A549 (cell line): ENCODE measurements at regions not wholly inside any gene's neighbourhood (a gene's known extent, or its start where the extent isn't known, plus 50 kb on each side); places are given as distances from the start of the nearest gene placed in this dataset.

Experiments used
- JUNB ChIP-seq: fragments of >200 bp; sonication (Bioruptor Twin); formaldehyde crosslinking; IDR thresholded peaks from 2 replicates; pipeline ENCODE4 v1.6.1; 2016
- POLR2AphosphoS2 ChIP-seq: conservative IDR thresholded peaks from 2 replicates; pipeline ENCODE4 v1.6.1; 2012; ENCODE audit warnings: low read length, improper control_type of control experiment, inconsistent platforms
- RAD21 ChIP-seq, 2 experiments: fragments of >200 bp in 1 of 2; sonication (Bioruptor Twin) in 1 of 2; formaldehyde crosslinking in 1 of 2; IDR thresholded peaks in 1 of 2; conservative IDR thresholded peaks in 1 of 2; 2 replicates in 1 of 2; 3 replicates in 1 of 2; pipeline ENCODE4 v1.6.1; 2012 to 2018; ENCODE audit warnings: inconsistent platforms in 1 of 2

DNA sequence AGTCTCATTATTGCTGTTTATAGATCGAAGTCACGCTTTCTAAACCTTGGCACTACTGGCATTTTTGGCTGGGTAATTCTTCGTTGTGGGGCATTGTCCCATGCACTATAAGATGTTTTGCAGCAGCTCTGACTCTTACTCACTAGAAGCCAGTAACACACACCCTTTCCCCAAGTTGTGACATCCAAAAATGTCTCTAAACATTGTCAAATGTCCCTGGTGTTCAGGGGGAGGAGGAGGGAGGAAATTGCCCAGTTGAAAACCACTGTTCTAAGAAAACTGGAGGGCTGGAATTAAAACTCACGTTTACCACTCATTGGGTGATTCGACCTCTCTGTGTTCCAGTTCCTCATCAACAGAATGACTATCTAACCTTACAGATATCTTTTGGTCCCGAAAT, 115.7 kb upstream of the KLF7 start:
- no peak for TF ChIP-seq RAD21 (conservative IDR thresholded peaks at IDR 0.05 in 1 of 2, IDR thresholded peaks at IDR 0.05 in 1 of 2)
- no peak for TF ChIP-seq JUNB
- no peak for TF ChIP-seq POLR2AphosphoS2
